MM.1S (cell line): ENCODE measurements at regions not wholly inside any gene's neighbourhood (a gene's known extent, or its start where the extent isn't known, plus 50 kb on each side); places are given as distances from the start of the nearest gene placed in this dataset.

Source experiments
- DNase-seq: peaks from one replicate; pipeline ENCODE4 v3.0.0-alpha.2; 2015
- H2AFZ ChIP-seq: fragments of 300-600 bp; sonication (generic); 2 replicates; pipeline ENCODE4 v1.6.0; 2016; ENCODE audit warnings: antibody characterized with exemption, low read length
- H3F3A ChIP-seq: fragments of 300-600 bp; sonication (generic); 2 replicates; pipeline ENCODE4 v1.6.1; 2016; ENCODE audit warnings: mild to moderate bottlenecking, antibody characterized with exemption, low read length, moderate library complexity, mixed read lengths; ENCODE audit not compliant: insufficient read depth
- H3K27ac ChIP-seq: fragments of 300-600 bp; sonication (generic); 2 replicates; pipeline ENCODE4 v1.5.1; 2016; ENCODE audit warnings: mild to moderate bottlenecking, low read length
- H3K27me3 ChIP-seq: fragments of 300-600 bp; sonication (generic); replicated peaks from 2 replicates; pipeline ENCODE4 v1.6.0; 2016; ENCODE audit warnings: low read length; ENCODE audit not compliant: insufficient read depth
- H3K36me3 ChIP-seq: fragments of 300-600 bp; sonication (generic); replicated peaks from 2 replicates; pipeline ENCODE4 v1.6.1; 2016; ENCODE audit warnings: mild to moderate bottlenecking, low read length, mixed read lengths; ENCODE audit not compliant: insufficient read depth
- H3K4me1 ChIP-seq: fragments of 300-600 bp; sonication (generic); 2 replicates; pipeline ENCODE4 v1.6.1; 2016; ENCODE audit warnings: low read length, mixed read lengths
- H3K4me2 ChIP-seq: fragments of 300-600 bp; sonication (generic); 2 replicates; pipeline ENCODE4 v1.6.0; 2016; ENCODE audit warnings: low read depth, low read length
- H3K4me3 ChIP-seq: fragments of 300-600 bp; sonication (generic); 2 replicates; pipeline ENCODE4 v1.5.1; 2016; ENCODE audit warnings: low read length, mixed read lengths
- H3K79me2 ChIP-seq: fragments of 300-600 bp; sonication (generic); 2 replicates; pipeline ENCODE4 v1.6.1; 2016; ENCODE audit warnings: mixed run types, low read length, mixed read lengths
- H3K9ac ChIP-seq: fragments of 300-600 bp; sonication (generic); 2 replicates; pipeline ENCODE4 v1.6.1; 2016; ENCODE audit warnings: low read length, mixed read lengths
- H3K9me2 ChIP-seq: fragments of 300-600 bp; sonication (generic); replicated peaks from 2 replicates; pipeline ENCODE4 v1.6.1; 2016; ENCODE audit warnings: mild to moderate bottlenecking, low read length, mixed read lengths; ENCODE audit not compliant: insufficient read depth
- H3K9me3 ChIP-seq: fragments of 300-600 bp; sonication (generic); replicated peaks from 2 replicates; pipeline ENCODE4 v1.6.1; 2016; ENCODE audit warnings: mild to moderate bottlenecking, low read length, mixed read lengths; ENCODE audit not compliant: insufficient read depth
- H4K20me1 ChIP-seq: fragments of 300-600 bp; sonication (generic); 2 replicates; pipeline ENCODE4 v1.6.1; 2016; ENCODE audit warnings: mild to moderate bottlenecking, low read length, moderate library complexity, mixed read lengths; ENCODE audit not compliant: insufficient read depth
- CTCF ChIP-seq: fragments of 300-600 bp; sonication (generic); IDR thresholded peaks from 2 replicates; pipeline ENCODE4 v1.5.1; 2016; ENCODE audit warnings: antibody characterized with exemption, low read length, mixed read lengths
- EZH2 ChIP-seq: fragments of 300-600 bp; sonication (generic); optimal IDR thresholded peaks from 2 replicates; pipeline ENCODE3; 2017; ENCODE audit warnings: low read depth, mild to moderate bottlenecking, antibody characterized with exemption, low read length, mixed read lengths
- EZH2phosphoT487 ChIP-seq: fragments of 300-600 bp; sonication (generic); IDR thresholded peaks from 2 replicates; pipeline ENCODE4 v1.6.1; 2018; ENCODE audit warnings: antibody characterized with exemption, low read length

GRCh38 chr4:36427696-36428095 is 146.3 kb downstream of the DTHD1 start:
- Histone ChIP-seq H2AFZ (no peak overlapping the region), H3K9me2 (no peaks in the 10 kb centered on the region), H3F3A (no peaks in the 10 kb centered on the region), H3K27me3 (no peaks in the 10 kb centered on the region), H3K27ac (no peak overlapping the region), H3K79me2 (no peaks in the 10 kb centered on the region), H4K20me1 (no peaks in the 10 kb centered on the region), H3K9ac (no peak overlapping the region), H3K4me1 (no peaks in the 10 kb centered on the region), H3K4me3 (no peak overlapping the region), H3K4me2 (no peak overlapping the region), H3K36me3 (no peaks in the 10 kb centered on the region), H3K9me3 (no peaks in the 10 kb centered on the region)
- TF ChIP-seq EZH2 (no peak), EZH2phosphoT487 (no peak), CTCF (no peak)
- no peak for DNase-seq

GRCh38 chr4:36432586-36432985 is 151.2 kb downstream of the DTHD1 start:
- no peak overlapping the region for H3K27ac ChIP-seq
- DNase-seq, result no peak
- H3K9me3 ChIP-seq, result no peaks in the 10 kb centered on the region
- TF ChIP-seq CTCF, result no peak
- TF ChIP-seq EZH2phosphoT487, result no peak
- no peak for TF ChIP-seq EZH2
- no peaks in the 10 kb centered on the region for H3K27me3 ChIP-seq
- H3F3A ChIP-seq, result no peaks in the 10 kb centered on the region
- no peak overlapping the region for H3K4me2 ChIP-seq
- H3K4me3 ChIP-seq, result no peak overlapping the region
- no peak overlapping the region for H2AFZ ChIP-seq
- H3K79me2 ChIP-seq, result no peaks in the 10 kb centered on the region
- no peaks in the 10 kb centered on the region for H3K9me2 ChIP-seq
- H4K20me1 ChIP-seq, result no peaks in the 10 kb centered on the region
- H3K4me1 ChIP-seq, result no peaks in the 10 kb centered on the region
- H3K9ac ChIP-seq, result no peak overlapping the region
- H3K36me3 ChIP-seq, result no peaks in the 10 kb centered on the region

GRCh38 chr4:36439556-36439955 is 158.1 kb downstream of the DTHD1 start:
- DNase-seq, result no peak
- Histone ChIP-seq H3K9me3 (no peaks in the 10 kb centered on the region), H3K4me1 (no peaks in the 10 kb centered on the region), H3K4me3 (no peak overlapping the region), H2AFZ (no peak overlapping the region), H3K9me2 (no peaks in the 10 kb centered on the region), H4K20me1 (no peaks in the 10 kb centered on the region), H3K27me3 (no peaks in the 10 kb centered on the region), H3K9ac (no peak overlapping the region), H3K79me2 (no peaks in the 10 kb centered on the region), H3K4me2 (no peak overlapping the region), H3F3A (no peaks in the 10 kb centered on the region), H3K36me3 (no peaks in the 10 kb centered on the region), H3K27ac (no peak overlapping the region)
- TF ChIP-seq CTCF (no peak), EZH2 (no peak), EZH2phosphoT487 (no peak)

GRCh38 chr4:36445480-36445879 is 164.1 kb downstream of the DTHD1 start:
- Histone ChIP-seq H2AFZ (no peak overlapping the region), H3K4me2 (no peak overlapping the region)
- no peak for DNase-seq

More at GRCh38 chr4:36445480-36445879, 164.1 kb downstream of the DTHD1 start:
- TF ChIP-seq EZH2, result no peak
- TF ChIP-seq CTCF, result no peak
- TF ChIP-seq EZH2phosphoT487, result no peak
- H3F3A ChIP-seq, result no peaks in the 10 kb centered on the region
- H3K4me3 ChIP-seq, result no peak overlapping the region
- no peak overlapping the region for H3K9ac ChIP-seq
- H3K9me2 ChIP-seq, result no peaks in the 10 kb centered on the region
- no peaks in the 10 kb centered on the region for H3K9me3 ChIP-seq
- no peaks in the 10 kb centered on the region for H3K27me3 ChIP-seq
- no peaks in the 10 kb centered on the region for H3K79me2 ChIP-seq
- no peaks in the 10 kb centered on the region for H3K36me3 ChIP-seq
- H3K4me1 ChIP-seq, result no peaks in the 10 kb centered on the region
- H4K20me1 ChIP-seq, result no peaks in the 10 kb centered on the region
- no peak overlapping the region for H3K27ac ChIP-seq
